ENCODE measurements at regions not wholly inside any gene's neighbourhood (a gene's known extent, or its start where the extent isn't known, plus 50 kb on each side); places are given as distances from the start of the nearest gene placed in this dataset.

DNA sequence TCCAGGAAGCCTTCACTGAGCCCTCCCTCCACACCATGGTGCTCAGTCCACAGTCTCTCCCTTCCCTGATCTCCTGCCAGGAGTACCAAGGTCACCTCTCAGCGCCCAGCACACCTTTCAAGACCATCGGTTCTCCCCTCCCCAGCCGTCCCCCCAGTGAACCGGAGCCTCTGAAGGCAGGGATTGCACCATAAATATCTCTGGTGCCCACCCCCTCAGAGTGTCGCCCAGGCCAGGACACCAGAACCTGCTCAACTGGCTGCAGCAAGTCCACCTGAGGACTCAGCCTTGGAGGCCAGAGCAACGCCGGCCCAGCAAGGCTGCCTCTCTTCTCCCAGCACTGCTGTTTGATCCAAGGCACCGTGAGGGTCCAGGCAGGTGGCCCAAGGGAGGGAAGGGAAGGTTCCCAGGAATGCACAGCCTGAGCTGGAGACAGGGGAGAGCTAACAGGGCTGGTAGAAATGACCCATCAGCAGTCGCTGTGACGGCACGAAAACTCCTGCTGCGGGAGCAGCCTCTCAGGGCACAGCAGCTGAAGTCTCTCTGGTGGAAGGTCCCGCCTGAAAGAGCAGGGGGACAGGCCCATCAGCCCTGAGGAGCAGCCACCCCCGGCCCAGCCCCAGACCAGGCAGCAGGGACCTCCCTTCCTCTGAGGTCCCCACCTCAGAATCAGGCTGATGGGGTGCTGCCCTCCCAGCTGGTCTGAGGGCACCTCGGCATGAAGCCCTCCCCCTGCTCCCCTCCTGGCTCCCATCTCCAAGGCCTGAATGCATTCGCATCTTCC lies 80.3 kb downstream of the BUD13 start:
- Histone ChIP-seq H3K4me1 (ENCODE audit: control insufficient read depth, insufficient read depth, low read length) (peaks cover 3% of the 10 kb centered on the region), H3K27me3 (ENCODE audit: control insufficient read depth, insufficient read depth, low read length) (peaks cover 8% of the 10 kb centered on the region), H3K36me3 (ENCODE audit: control insufficient read depth, insufficient read depth, low read length) (no peaks in the 10 kb centered on the region), H3K9me3 (replicated peaks; ENCODE audit: control insufficient read depth, low read depth, low read length) (no peaks in the 10 kb centered on the region), H3K27ac (ENCODE audit: low read length) (no peak overlapping the region), H3K4me3 (ENCODE audit: low read length) (no peak overlapping the region)
- DNase-seq: no peak
- 81% methylated on average over 12 of the region's 16 CpGs for WGBS (ENCODE audit: insufficient coverage)

DNA sequence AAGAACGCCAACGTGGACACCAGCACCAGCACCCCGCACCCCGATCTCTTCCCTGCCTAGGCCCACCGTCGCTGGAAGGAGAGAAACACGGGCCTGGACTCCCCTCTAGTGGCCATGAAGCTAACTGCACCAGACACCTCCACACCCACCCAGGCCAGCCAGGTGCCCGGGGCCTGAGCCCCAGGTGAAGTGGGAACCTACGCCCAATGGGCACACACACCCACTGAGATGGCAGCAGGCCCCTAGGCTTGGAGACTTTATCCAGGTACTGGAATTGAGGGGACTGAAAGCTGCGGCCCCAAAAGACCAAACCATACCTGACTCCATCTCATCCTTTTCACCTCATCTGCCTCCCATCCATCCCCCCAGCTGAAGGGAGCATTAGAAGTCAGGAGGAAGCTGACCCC lies 81.0 kb downstream of the BUD13 start:
- WGBS (ENCODE audit: insufficient coverage): 16% methylated on average over 8 of the region's 10 CpGs
- peaks cover 10% of the 10 kb centered on the region for H3K4me1 ChIP-seq (ENCODE audit: control insufficient read depth, insufficient read depth, low read length)
- no peak overlapping the region for H3K4me3 ChIP-seq (ENCODE audit: low read length)
- H3K27ac ChIP-seq (ENCODE audit: low read length): no peak overlapping the region
- peaks cover 8% of the 10 kb centered on the region for H3K27me3 ChIP-seq (ENCODE audit: control insufficient read depth, insufficient read depth, low read length)
- no peaks in the 10 kb centered on the region for H3K36me3 ChIP-seq (ENCODE audit: control insufficient read depth, insufficient read depth, low read length)
- DNase-seq: peak; percentile 28
- no peaks in the 10 kb centered on the region for H3K9me3 ChIP-seq (replicated peaks; ENCODE audit: control insufficient read depth, low read depth, low read length)

DNA sequence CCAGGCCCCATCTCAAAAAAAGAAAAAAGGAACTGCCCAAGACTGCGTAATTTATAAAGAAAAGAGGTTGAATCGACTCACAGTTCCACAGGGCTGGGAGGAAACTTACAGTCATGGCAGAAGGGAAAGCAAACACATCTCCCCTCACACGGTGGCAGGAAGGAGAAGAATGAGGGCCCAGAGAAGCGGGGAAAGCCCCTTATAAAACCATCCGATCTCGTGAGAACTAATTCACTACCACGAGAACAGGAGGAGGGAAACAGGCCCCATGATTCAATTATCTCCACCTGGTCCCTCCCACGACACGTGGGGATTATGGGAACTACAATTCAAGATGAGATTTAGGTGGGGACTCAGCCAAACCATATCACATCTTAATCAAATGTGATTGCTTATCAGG lies 82.2 kb downstream of the BUD13 start:
- peaks cover 3% of the 10 kb centered on the region for H3K27me3 ChIP-seq (ENCODE audit: control insufficient read depth, insufficient read depth, low read length)
- no peaks in the 10 kb centered on the region for H3K36me3 ChIP-seq (ENCODE audit: control insufficient read depth, insufficient read depth, low read length)
- H3K9me3 ChIP-seq (replicated peaks; ENCODE audit: control insufficient read depth, low read depth, low read length): no peaks in the 10 kb centered on the region
- H3K27ac ChIP-seq (ENCODE audit: low read length): no peak overlapping the region
- H3K4me1 ChIP-seq (ENCODE audit: control insufficient read depth, insufficient read depth, low read length): peaks cover 17% of the 10 kb centered on the region
- H3K4me3 ChIP-seq (ENCODE audit: low read length): no peak overlapping the region
- no CpG with 5 or more reads among the region's 9 CpGs for WGBS (ENCODE audit: insufficient coverage)
- no peak for DNase-seq

DNA sequence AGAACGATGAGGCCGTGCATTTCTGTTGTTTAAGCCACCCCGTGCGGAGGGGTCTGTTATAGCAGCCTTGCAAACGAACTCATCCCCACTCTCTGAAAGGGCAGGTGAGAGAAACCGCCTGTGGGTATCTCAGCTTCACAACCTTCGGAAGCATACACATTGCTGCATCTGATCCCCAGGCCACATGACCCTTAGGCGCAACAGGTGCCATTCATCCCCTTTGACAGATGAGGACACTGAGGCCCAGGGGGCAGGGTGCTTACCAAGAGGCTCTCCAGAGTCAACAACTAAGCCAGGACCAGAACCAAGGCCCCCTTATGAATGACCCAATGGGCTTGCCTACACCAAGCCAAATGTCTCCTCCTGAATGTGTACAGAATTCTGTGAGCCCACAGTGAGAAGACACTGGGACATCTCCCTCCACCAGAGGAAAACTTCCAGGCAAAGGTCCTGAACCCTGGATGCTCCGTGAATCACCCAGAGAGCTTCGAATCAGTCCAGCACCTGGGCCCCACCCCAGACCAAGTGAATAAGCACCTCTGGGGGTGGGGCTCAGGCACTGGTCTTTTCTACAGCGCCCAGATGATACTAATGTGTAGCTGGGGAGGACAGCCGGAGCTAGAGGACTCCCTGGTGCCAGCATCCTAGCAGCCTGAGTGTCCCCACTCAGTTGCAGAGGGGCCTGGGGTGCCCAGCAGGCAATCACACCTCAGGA lies 83.2 kb downstream of the BUD13 start:
- H3K27me3 ChIP-seq (ENCODE audit: control insufficient read depth, insufficient read depth, low read length): peaks cover 3% of the 10 kb centered on the region

DNA sequence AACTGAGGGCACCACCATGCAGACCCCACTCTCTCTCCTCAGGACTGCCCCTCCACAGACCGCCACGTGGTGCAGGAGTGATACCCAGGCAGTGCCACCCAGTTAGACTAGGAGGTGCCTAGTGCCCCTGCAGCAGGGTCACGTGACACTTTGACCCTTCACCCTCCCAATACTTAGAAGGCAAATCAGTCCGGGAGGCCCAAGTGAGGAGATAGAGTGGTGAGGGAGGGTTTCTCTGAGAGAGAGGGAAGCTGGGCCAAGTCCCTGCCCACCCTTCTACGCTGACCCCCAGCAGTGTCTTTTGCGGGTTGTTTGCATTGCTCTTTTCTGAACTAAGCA lies 84.6 kb downstream of the BUD13 start:
- peaks cover 3% of the 10 kb centered on the region for H3K27me3 ChIP-seq (ENCODE audit: control insufficient read depth, insufficient read depth, low read length)

More for the DNA sequence above, 83.2 kb downstream of the BUD13 start:
- Histone ChIP-seq H3K4me1 (ENCODE audit: control insufficient read depth, insufficient read depth, low read length) (peaks cover 18% of the 10 kb centered on the region), H3K9me3 (replicated peaks; ENCODE audit: control insufficient read depth, low read depth, low read length) (no peaks in the 10 kb centered on the region), H3K27ac (ENCODE audit: low read length) (no peak overlapping the region), H3K4me3 (ENCODE audit: low read length) (no peak overlapping the region), H3K36me3 (ENCODE audit: control insufficient read depth, insufficient read depth, low read length) (no peaks in the 10 kb centered on the region)
- DNase-seq: no peak
- WGBS (ENCODE audit: insufficient coverage): 65% methylated on average over 9 of the region's 12 CpGs

DNA sequence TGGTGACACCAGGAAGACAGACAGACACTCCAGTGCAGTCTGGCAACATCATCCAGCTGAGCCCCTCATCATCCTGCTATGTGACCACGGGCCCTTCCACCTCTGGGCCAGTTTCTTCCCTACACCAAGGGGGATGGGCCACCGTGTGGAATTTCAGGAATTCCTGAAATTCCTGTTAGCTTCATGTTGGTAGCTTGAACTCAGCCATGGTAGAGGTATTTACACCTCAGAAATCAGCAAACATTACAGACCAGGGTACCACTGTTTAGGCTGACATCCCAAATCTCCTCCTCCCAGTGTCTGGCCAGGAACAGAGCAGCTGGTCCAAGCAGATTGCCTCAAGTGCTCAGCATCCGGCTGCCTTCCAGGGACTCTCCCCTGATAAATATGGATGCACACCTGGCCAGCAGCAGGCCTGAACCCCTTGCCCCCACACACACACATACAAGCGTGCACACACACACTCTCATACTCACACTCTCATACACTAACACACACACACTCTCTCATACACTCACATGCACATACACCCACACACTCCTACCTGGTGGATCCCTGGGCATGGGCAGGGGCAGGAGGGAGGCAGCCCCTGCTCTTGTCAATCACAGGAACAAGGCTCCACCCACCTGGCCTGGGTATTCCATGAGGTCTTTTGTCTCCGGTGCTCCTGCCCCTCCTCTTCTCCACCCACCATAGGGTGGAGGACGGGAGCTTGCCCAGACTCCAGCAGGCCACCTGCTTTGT lies 85.2 kb downstream of the BUD13 start:
- no peak overlapping the region for H3K4me3 ChIP-seq (ENCODE audit: low read length)
- no peak overlapping the region for H3K27ac ChIP-seq (ENCODE audit: low read length)
- 29% methylated on average over 4 of the region's 6 CpGs for WGBS (ENCODE audit: insufficient coverage)
- H3K27me3 ChIP-seq (ENCODE audit: control insufficient read depth, insufficient read depth, low read length): no peaks in the 10 kb centered on the region
- DNase-seq: peak; percentile 19
- H3K36me3 ChIP-seq (ENCODE audit: control insufficient read depth, insufficient read depth, low read length): no peaks in the 10 kb centered on the region
- peaks cover 2% of the 10 kb centered on the region for H3K9me3 ChIP-seq (replicated peaks; ENCODE audit: control insufficient read depth, low read depth, low read length)
- peaks cover 18% of the 10 kb centered on the region for H3K4me1 ChIP-seq (ENCODE audit: control insufficient read depth, insufficient read depth, low read length)

More for the DNA sequence above, 84.6 kb downstream of the BUD13 start:
- no peak overlapping the region for H3K27ac ChIP-seq (ENCODE audit: low read length)
- no peak overlapping the region for H3K4me3 ChIP-seq (ENCODE audit: low read length)
- WGBS (ENCODE audit: insufficient coverage): 80% methylated on average over 1 of the region's 6 CpGs
- H3K9me3 ChIP-seq (replicated peaks; ENCODE audit: control insufficient read depth, low read depth, low read length): peaks cover 2% of the 10 kb centered on the region
- DNase-seq: no peak
- no peaks in the 10 kb centered on the region for H3K36me3 ChIP-seq (ENCODE audit: control insufficient read depth, insufficient read depth, low read length)
- H3K4me1 ChIP-seq (ENCODE audit: control insufficient read depth, insufficient read depth, low read length): peaks cover 18% of the 10 kb centered on the region

DNA sequence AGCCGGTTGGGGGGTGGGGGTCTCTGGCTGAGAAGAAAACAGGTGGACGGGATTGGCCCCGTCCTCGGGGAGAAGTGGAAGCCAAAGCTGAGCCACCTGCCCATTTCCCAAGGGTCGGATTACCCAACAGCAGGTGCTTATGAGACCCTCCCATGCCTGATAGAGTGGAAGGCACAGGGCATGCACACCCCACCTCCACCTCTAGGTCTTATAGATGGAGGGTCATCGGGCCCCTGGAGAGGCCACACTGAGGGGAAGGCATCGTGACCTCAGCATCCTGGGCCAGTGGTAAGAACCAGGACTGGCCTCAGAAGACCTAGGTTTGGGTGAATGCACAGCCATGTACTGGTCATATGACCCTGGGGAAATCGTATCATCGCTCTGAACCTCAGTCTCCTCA lies 85.9 kb downstream of the BUD13 start:
- 51% methylated on average over 4 of the region's 9 CpGs for WGBS (ENCODE audit: insufficient coverage)
- peak; percentile 47 for DNase-seq
- Histone ChIP-seq H3K4me3 (ENCODE audit: low read length) (no peak overlapping the region), H3K36me3 (ENCODE audit: control insufficient read depth, insufficient read depth, low read length) (no peaks in the 10 kb centered on the region), H3K27ac (ENCODE audit: low read length) (no peak overlapping the region), H3K9me3 (replicated peaks; ENCODE audit: control insufficient read depth, low read depth, low read length) (peaks cover 2% of the 10 kb centered on the region), H3K4me1 (ENCODE audit: control insufficient read depth, insufficient read depth, low read length) (peaks cover 18% of the 10 kb centered on the region), H3K27me3 (ENCODE audit: control insufficient read depth, insufficient read depth, low read length) (no peaks in the 10 kb centered on the region)

DNA sequence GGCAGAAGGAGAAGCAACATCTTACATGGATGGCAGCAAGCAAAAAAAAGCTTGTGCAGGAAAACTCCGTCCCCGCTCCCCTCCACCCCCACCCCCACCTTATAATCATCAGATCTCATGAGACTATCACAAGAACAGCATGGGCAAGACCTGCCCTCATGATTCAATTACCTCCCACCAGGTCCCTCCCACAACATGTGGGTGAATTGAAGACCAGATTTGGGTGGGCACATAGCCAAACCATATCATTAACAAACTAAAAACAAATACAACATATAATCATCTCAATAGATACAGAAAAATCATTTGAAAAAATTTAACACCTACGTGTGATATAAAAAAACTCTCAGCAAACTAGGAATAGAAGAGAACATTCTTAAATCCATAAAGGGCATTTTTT lies 88.8 kb downstream of the BUD13 start:
- Histone ChIP-seq H3K27me3 (ENCODE audit: control insufficient read depth, insufficient read depth, low read length) (no peaks in the 10 kb centered on the region), H3K27ac (ENCODE audit: low read length) (no peak overlapping the region), H3K4me3 (ENCODE audit: low read length) (no peak overlapping the region), H3K9me3 (replicated peaks; ENCODE audit: control insufficient read depth, low read depth, low read length) (peaks cover 2% of the 10 kb centered on the region), H3K4me1 (ENCODE audit: control insufficient read depth, insufficient read depth, low read length) (peaks cover 18% of the 10 kb centered on the region), H3K36me3 (ENCODE audit: control insufficient read depth, insufficient read depth, low read length) (no peaks in the 10 kb centered on the region)
- WGBS (ENCODE audit: insufficient coverage): no CpG with 5 or more reads among the region's 3 CpGs
- no peak for DNase-seq

DNA sequence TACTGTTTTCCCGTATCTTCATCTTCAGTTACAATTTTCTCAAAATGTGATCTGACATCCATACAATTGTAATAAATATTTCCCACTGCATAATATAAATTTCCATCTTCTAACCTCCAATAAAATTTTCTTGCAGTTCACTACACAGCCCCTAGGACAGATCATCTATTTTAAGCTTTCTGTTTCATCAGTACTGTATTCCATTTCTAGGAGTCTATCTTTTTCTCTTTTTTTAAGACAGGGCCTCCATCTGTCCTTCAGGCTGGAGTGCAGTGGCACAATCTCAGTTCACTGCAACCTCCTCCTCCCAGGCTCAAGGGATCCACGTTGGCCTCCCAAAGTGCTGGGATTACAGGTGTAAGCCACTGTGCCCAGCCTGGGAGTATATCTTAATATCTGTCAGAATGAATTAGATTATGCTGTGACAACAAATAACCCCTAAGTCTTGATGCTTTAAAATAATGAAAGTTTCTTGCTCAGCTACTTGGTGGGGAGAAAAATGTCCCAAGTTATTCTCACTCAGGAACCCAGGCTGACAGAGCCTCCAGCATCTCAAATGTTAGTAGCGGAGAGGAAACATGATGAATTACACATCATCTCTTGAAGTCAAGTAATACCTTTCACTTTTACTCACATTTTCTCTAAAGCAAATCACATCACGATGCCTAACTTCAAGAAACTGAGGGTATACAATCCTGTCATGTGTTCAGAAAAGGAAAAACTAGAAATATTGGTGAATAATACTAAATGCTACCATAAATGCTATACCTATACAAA lies 92.2 kb downstream of the BUD13 start:
- H3K4me1 ChIP-seq (ENCODE audit: control insufficient read depth, insufficient read depth, low read length): peaks cover under 1% of the 10 kb centered on the region
- DNase-seq: no peak
- no peaks in the 10 kb centered on the region for H3K27me3 ChIP-seq (ENCODE audit: control insufficient read depth, insufficient read depth, low read length)
- H3K36me3 ChIP-seq (ENCODE audit: control insufficient read depth, insufficient read depth, low read length): no peaks in the 10 kb centered on the region
- 40% methylated on average over 1 of the region's 4 CpGs for WGBS (ENCODE audit: insufficient coverage)
- no peak overlapping the region for H3K4me3 ChIP-seq (ENCODE audit: low read length)
- H3K27ac ChIP-seq (ENCODE audit: low read length): no peak overlapping the region
- H3K9me3 ChIP-seq (replicated peaks; ENCODE audit: control insufficient read depth, low read depth, low read length): peaks cover 2% of the 10 kb centered on the region

All from muscle of leg (tissue), 3 donors.